ENCODE measurements at regions not wholly inside any gene's neighbourhood (a gene's known extent, or its start where the extent isn't known, plus 50 kb on each side); places are given as distances from the start of the nearest gene placed in this dataset.
"Not testable (repeated sequence)": the region's sequence is repeated elsewhere in the genome, so short reads cannot be mapped to it uniquely, and the experiment has no call there.

- in situ Hi-C loops (cut with HindIII; ENCODE audit: low pct_unique_long_range_greater_than_20kb, low sequenced_read_pairs): not testable (repeated sequence)
These were observed 262.5 kb upstream of the PTGER4 start for GRCh38 chr5:40417046-40417810.

GRCh38 chr5:40416588-40416987 is 263.1 kb upstream of the PTGER4 start:
- in situ Hi-C loops (cut with HindIII; ENCODE audit: low pct_unique_long_range_greater_than_20kb, low sequenced_read_pairs): no loop called here
- DNase-seq (ENCODE audit: low read depth): no peak

More at GRCh38 chr5:40417046-40417810, 262.5 kb upstream of the PTGER4 start:
- DNase-seq (ENCODE audit: low read depth): not testable (repeated sequence)

GRCh38 chr5:40416098-40416497 is 263.6 kb upstream of the PTGER4 start:
- in situ Hi-C loops (cut with HindIII; ENCODE audit: low pct_unique_long_range_greater_than_20kb, low sequenced_read_pairs): no loop called here
- DNase-seq (ENCODE audit: low read depth): no peak

GRCh38 chr5:40414922-40415321 is 264.8 kb upstream of the PTGER4 start:
- in situ Hi-C loops (cut with HindIII; ENCODE audit: low pct_unique_long_range_greater_than_20kb, low sequenced_read_pairs): no loop called here
- no peak for DNase-seq (ENCODE audit: low read depth)

GRCh38 chr5:40413743-40414142 is 266.0 kb upstream of the PTGER4 start:
- DNase-seq (ENCODE audit: low read depth): no peak
- in situ Hi-C loops (cut with HindIII; ENCODE audit: low pct_unique_long_range_greater_than_20kb, low sequenced_read_pairs): no loop called here

- in situ Hi-C loops (cut with HindIII; ENCODE audit: low pct_unique_long_range_greater_than_20kb, low sequenced_read_pairs): no loop called here
- DNase-seq (ENCODE audit: low read depth): no peak
These were observed 266.9 kb upstream of the PTGER4 start for GRCh38 chr5:40412771-40413170.

GRCh38 chr5:40410964-40411635 is 268.6 kb upstream of the PTGER4 start:
- DNase-seq (ENCODE audit: low read depth): no peak

GRCh38 chr5:40410231-40410861 is 269.4 kb upstream of the PTGER4 start:
- DNase-seq (ENCODE audit: low read depth): peak; percentile 41

More at GRCh38 chr5:40410964-40411635, 268.6 kb upstream of the PTGER4 start:
- in situ Hi-C loops (cut with HindIII; ENCODE audit: low pct_unique_long_range_greater_than_20kb, low sequenced_read_pairs): no loop called here

GRCh38 chr5:40409601-40410000 is 270.1 kb upstream of the PTGER4 start:
- in situ Hi-C loops (cut with HindIII; ENCODE audit: low pct_unique_long_range_greater_than_20kb, low sequenced_read_pairs): no loop called here
- DNase-seq (ENCODE audit: low read depth): no peak

More at GRCh38 chr5:40410231-40410861, 269.4 kb upstream of the PTGER4 start:
- in situ Hi-C loops (cut with HindIII; ENCODE audit: low pct_unique_long_range_greater_than_20kb, low sequenced_read_pairs): no loop called here

GRCh38 chr5:40406741-40407211 is 272.9 kb upstream of the PTGER4 start:
- no peak for DNase-seq (ENCODE audit: low read depth)
- in situ Hi-C loops (cut with HindIII; ENCODE audit: low pct_unique_long_range_greater_than_20kb, low sequenced_read_pairs): no loop called here

- in situ Hi-C loops (cut with HindIII; ENCODE audit: low pct_unique_long_range_greater_than_20kb, low sequenced_read_pairs): no loop called here
- no peak for DNase-seq (ENCODE audit: low read depth)
These were observed 273.5 kb upstream of the PTGER4 start for GRCh38 chr5:40405996-40406740.

GRCh38 chr5:40405230-40405629 is 274.5 kb upstream of the PTGER4 start:
- DNase-seq (ENCODE audit: low read depth): no peak
- in situ Hi-C loops (cut with HindIII; ENCODE audit: low pct_unique_long_range_greater_than_20kb, low sequenced_read_pairs): no loop called here

GRCh38 chr5:40404613-40405012 is 275.1 kb upstream of the PTGER4 start:
- DNase-seq (ENCODE audit: low read depth): no peak
- in situ Hi-C loops (cut with HindIII; ENCODE audit: low pct_unique_long_range_greater_than_20kb, low sequenced_read_pairs): no loop called here

- in situ Hi-C loops (cut with HindIII; ENCODE audit: low pct_unique_long_range_greater_than_20kb, low sequenced_read_pairs): no loop called here
- peak; percentile 54 for DNase-seq (ENCODE audit: low read depth)
These were observed 277.7 kb upstream of the PTGER4 start for GRCh38 chr5:40402007-40402364.

- in situ Hi-C loops (cut with HindIII; ENCODE audit: low pct_unique_long_range_greater_than_20kb, low sequenced_read_pairs): no loop called here
- DNase-seq (ENCODE audit: low read depth): no peak
These were observed 278.3 kb upstream of the PTGER4 start for GRCh38 chr5:40401284-40402006.

GRCh38 chr5:40400245-40400644 is 279.5 kb upstream of the PTGER4 start:
- in situ Hi-C loops (cut with HindIII; ENCODE audit: low pct_unique_long_range_greater_than_20kb, low sequenced_read_pairs): no loop called here
- no peak for DNase-seq (ENCODE audit: low read depth)

- peak; percentile 8 for DNase-seq (ENCODE audit: low read depth)
These were observed 280.4 kb upstream of the PTGER4 start for GRCh38 chr5:40399349-40399748.

GRCh38 chr5:40397976-40398375 is 281.7 kb upstream of the PTGER4 start:
- in situ Hi-C loops (cut with HindIII; ENCODE audit: low pct_unique_long_range_greater_than_20kb, low sequenced_read_pairs): no loop called here
- no peak for DNase-seq (ENCODE audit: low read depth)

More at GRCh38 chr5:40399349-40399748, 280.4 kb upstream of the PTGER4 start:
- in situ Hi-C loops (cut with HindIII; ENCODE audit: low pct_unique_long_range_greater_than_20kb, low sequenced_read_pairs): no loop called here
